ENCODE measurements at regions not wholly inside any gene's neighbourhood (a gene's known extent, or its start where the extent isn't known, plus 50 kb on each side); places are given as distances from the start of the nearest gene placed in this dataset.

DNA sequence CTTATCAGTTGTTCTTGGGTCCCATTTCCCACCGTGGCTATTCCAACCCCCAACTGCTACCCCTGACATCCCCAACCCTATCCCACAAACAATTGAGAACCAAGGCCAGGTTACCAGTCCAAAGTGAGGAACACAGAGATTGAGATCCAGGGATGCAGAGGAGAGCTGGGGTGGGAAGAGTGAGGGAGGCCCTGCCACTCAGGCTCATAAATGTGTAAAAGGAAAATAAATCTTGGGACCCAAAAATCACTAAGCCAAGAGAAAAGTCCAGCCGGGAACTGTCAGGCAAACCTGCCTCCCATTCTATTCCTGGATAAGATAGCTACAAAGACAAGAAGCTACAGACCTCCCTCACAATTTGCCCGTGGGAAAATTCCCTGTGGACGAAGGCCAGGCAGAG, 101.1 kb upstream of the DLG1 start (continued):
- TF ChIP-seq, protein P1, sequence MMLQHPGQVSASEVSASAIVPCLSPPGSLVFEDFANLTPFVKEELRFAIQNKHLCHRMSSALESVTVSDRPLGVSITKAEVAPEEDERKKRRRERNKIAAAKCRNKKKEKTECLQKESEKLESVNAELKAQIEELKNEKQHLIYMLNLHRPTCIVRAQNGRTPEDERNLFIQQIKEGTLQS (IDR thresholded peaks at IDR 0.05), result no peak
- TF ChIP-seq RXRA (IDR thresholded peaks at IDR 0.05) (no peak), ZBTB33 (IDR thresholded peaks at IDR 0.05) (no peak), FOXA2 (IDR thresholded peaks at IDR 0.05) (no peak), FOXA1 (IDR thresholded peaks at IDR 0.05) (no peak), RAD21 (IDR thresholded peaks at IDR 0.05) (no peak), HNF4A (conservative IDR thresholded peaks at IDR 0.05) (no peak), NR2F2 (IDR thresholded peaks at IDR 0.05) (no peak), GABPA (IDR thresholded peaks at IDR 0.05 in 1 of 2, conservative IDR thresholded peaks at IDR 0.05 in 1 of 2) (no peak), EGR1 (IDR thresholded peaks at IDR 0.05; ENCODE audit: low read depth in 2 of 2) (no peak)

DNA sequence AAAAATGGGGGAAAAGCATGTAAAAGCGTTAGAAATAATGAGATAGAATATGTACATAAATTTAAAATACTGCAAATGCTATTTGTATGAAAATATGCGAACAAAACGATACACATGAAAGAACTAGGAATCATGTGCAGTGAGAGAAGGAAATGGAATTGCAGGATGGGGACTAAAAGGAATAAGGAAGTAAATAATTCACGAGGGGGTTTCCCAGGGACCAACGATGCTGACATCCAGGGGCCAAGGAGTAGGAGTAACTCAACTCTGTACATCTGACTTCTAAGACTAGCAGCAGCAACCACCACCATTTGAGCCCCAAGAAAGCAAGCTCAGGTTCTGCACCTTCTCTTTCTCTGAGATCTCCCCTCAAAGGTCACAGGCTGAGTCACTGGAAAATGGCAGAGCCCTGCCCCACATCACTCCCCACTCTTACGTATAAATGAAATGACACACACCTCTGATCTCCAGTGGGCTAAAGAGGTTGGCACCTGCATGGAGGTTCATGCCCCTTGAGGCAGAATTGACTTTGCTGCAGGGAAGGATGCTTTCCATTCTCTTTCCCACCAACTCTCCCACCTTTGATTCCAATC, 100.0 kb upstream of the DLG1 start:
- H3K4me3 ChIP-seq (ENCODE audit: low read depth in 1 of 3, low read length in 3 of 3), result no peak overlapping the region
- no peak for DNase-seq (ENCODE audit: low spot score)
- no peaks in the 10 kb centered on the region for H3K36me3 ChIP-seq (ENCODE audit: control insufficient read depth in 4 of 4, insufficient read depth in 3 of 4, low read depth in 1 of 4, low read length in 3 of 4)
- H3K4me1 ChIP-seq (ENCODE audit: control insufficient read depth in 4 of 4, insufficient read depth in 4 of 4, low read length in 3 of 4), result no peaks in the 10 kb centered on the region
- no peak overlapping the region for H3K9ac ChIP-seq (ENCODE audit: low read depth in 1 of 2, low read length in 2 of 2)
- no peak for TF ChIP-seq SP1 (IDR thresholded peaks at IDR 0.05)
- no peak for TF ChIP-seq FOXA1 (IDR thresholded peaks at IDR 0.05)
- TF ChIP-seq HNF4G (IDR thresholded peaks at IDR 0.05), result no peak
- no peak for TF ChIP-seq YY1 (IDR thresholded peaks at IDR 0.05)
- TF ChIP-seq RAD21 (IDR thresholded peaks at IDR 0.05), result no peak
- no peak for TF ChIP-seq NR2F2 (IDR thresholded peaks at IDR 0.05)
- TF ChIP-seq FOXA2 (IDR thresholded peaks at IDR 0.05), result no peak
- TF ChIP-seq, protein P2, sequence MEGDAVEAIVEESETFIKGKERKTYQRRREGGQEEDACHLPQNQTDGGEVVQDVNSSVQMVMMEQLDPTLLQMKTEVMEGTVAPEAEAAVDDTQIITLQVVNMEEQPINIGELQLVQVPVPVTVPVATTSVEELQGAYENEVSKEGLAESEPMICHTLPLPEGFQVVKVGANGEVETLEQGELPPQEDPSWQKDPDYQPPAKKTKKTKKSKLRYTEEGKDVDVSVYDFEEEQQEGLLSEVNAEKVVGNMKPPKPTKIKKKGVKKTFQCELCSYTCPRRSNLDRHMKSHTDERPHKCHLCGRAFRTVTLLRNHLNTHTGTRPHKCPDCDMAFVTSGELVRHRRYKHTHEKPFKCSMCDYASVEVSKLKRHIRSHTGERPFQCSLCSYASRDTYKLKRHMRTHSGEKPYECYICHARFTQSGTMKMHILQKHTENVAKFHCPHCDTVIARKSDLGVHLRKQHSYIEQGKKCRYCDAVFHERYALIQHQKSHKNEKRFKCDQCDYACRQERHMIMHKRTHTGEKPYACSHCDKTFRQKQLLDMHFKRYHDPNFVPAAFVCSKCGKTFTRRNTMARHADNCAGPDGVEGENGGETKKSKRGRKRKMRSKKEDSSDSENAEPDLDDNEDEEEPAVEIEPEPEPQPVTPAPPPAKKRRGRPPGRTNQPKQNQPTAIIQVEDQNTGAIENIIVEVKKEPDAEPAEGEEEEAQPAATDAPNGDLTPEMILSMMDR (IDR thresholded peaks at IDR 0.05; ENCODE audit: low read depth, low read length, missing input control), result no peak
- TF ChIP-seq ZBTB33 (IDR thresholded peaks at IDR 0.05), result no peak
- TF ChIP-seq TAF1 (conservative IDR thresholded peaks at IDR 0.05), result no peak
- TF ChIP-seq, protein P1 (IDR thresholded peaks at IDR 0.05), result no peak
- TF ChIP-seq, protein P3, sequence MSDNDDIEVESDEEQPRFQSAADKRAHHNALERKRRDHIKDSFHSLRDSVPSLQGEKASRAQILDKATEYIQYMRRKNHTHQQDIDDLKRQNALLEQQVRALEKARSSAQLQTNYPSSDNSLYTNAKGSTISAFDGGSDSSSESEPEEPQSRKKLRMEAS (IDR thresholded peaks at IDR 0.05), result no peak
- no peak for TF ChIP-seq REST (IDR thresholded peaks at IDR 0.05)
- no peak for TF ChIP-seq EGR1 (IDR thresholded peaks at IDR 0.05; ENCODE audit: low read depth in 2 of 2)
- TF ChIP-seq GABPA (IDR thresholded peaks at IDR 0.05 in 1 of 2, conservative IDR thresholded peaks at IDR 0.05 in 1 of 2), result no peak
- TF ChIP-seq HNF4A (conservative IDR thresholded peaks at IDR 0.05), result no peak
- no peak for TF ChIP-seq JUND (IDR thresholded peaks at IDR 0.05)
- no peak for TF ChIP-seq RXRA (IDR thresholded peaks at IDR 0.05)
- no peaks in the 10 kb centered on the region for H3K9me3 ChIP-seq (ENCODE audit: control insufficient read depth in 4 of 4, low read length in 3 of 4)
- H3K27ac ChIP-seq (ENCODE audit: low read depth in 1 of 2, low read length in 2 of 2), result no peak overlapping the region
- H3K27me3 ChIP-seq (ENCODE audit: control insufficient read depth in 4 of 4, insufficient read depth in 4 of 4, low read length in 3 of 4), result no peaks in the 10 kb centered on the region
- WGBS, result 70% methylated on average over 6 of the region's 6 CpGs

Data from liver (tissue), 8 donors.